CD4-positive, alpha-beta T cell treated with Interleukin-10 for 1 hour (primary cell): ENCODE measurements at regions not wholly inside any gene's neighbourhood (a gene's known extent, or its start where the extent isn't known, plus 50 kb on each side); places are given as distances from the start of the nearest gene placed in this dataset.
"Not testable (repeated sequence)": the region's sequence is repeated elsewhere in the genome, so short reads cannot be mapped to it uniquely, and the experiment has no call there.

Experiments used
- DNase-seq: peaks from one replicate; pipeline ENCODE4 v3.0.0-alpha.2; 2020

- no peak for DNase-seq
These were observed 88.5 kb upstream of the NFASC start for GRCh38 chr1:204782118-204782700.

- DNase-seq = not testable (repeated sequence)
These were observed 85.6 kb upstream of the NFASC start for GRCh38 chr1:204785023-204785422.

- DNase-seq = no peak
These were observed 82.2 kb upstream of the NFASC start for GRCh38 chr1:204788470-204788869.

- peak; percentile 75 for DNase-seq
These were observed 79.0 kb upstream of the NFASC start for GRCh38 chr1:204791453-204792353.

GRCh38 chr1:204792354-204792692, 78.3 kb upstream of the NFASC start:
- DNase-seq = no peak

- no peak for DNase-seq
These were observed 77.3 kb upstream of the NFASC start for GRCh38 chr1:204793259-204793914.

- DNase-seq = not testable (repeated sequence)
These were observed 73.8 kb upstream of the NFASC start for GRCh38 chr1:204796886-204797285.

GRCh38 chr1:204797401-204797800, 73.3 kb upstream of the NFASC start:
- DNase-seq = no peak

GRCh38 chr1:204799630-204800029, 71.0 kb upstream of the NFASC start:
- no peak for DNase-seq

GRCh38 chr1:204801211-204801610, 69.5 kb upstream of the NFASC start:
- no peak for DNase-seq

GRCh38 chr1:204802401-204803175, 68.1 kb upstream of the NFASC start:
- no peak for DNase-seq

GRCh38 chr1:204803607-204804006, 67.1 kb upstream of the NFASC start:
- DNase-seq = no peak

GRCh38 chr1:204806943-204807687, 63.5 kb upstream of the NFASC start:
- DNase-seq = peak; percentile 86

GRCh38 chr1:204809488-204809887, 61.2 kb upstream of the NFASC start:
- no peak for DNase-seq

GRCh38 chr1:204812842-204813241, 57.8 kb upstream of the NFASC start:
- no peak for DNase-seq

- no peak for DNase-seq
These were observed 57.1 kb upstream of the NFASC start for GRCh38 chr1:204813522-204813921.

GRCh38 chr1:204814166-204814884, 56.3 kb upstream of the NFASC start:
- DNase-seq = no peak

GRCh38 chr1:204817341-204817740, 53.3 kb upstream of the NFASC start:
- DNase-seq = no peak

- no peak for DNase-seq
These were observed 51.7 kb upstream of the NFASC start for GRCh38 chr1:204818998-204819397.

- DNase-seq = no peak
These were observed 51.2 kb upstream of the NFASC start for GRCh38 chr1:204819495-204819894.
